ENCODE measurements at regions not wholly inside any gene's neighbourhood (a gene's known extent, or its start where the extent isn't known, plus 50 kb on each side); places are given as distances from the start of the nearest gene placed in this dataset.
"Not testable (repeated sequence)": the region's sequence is repeated elsewhere in the genome, so short reads cannot be mapped to it uniquely, and the experiment has no call there.

- DNase-seq = no peak
Measured at GRCh38 chr5:90128551-90128950, 281.0 kb downstream of the CETN3 start.

- DNase-seq = no peak
Measured at GRCh38 chr5:90119531-90119971, 290.0 kb downstream of the CETN3 start.

GRCh38 chr5:90117005-90117404, 292.6 kb downstream of the CETN3 start:
- no peak for DNase-seq

GRCh38 chr5:90113108-90113507, 296.4 kb downstream of the CETN3 start:
- no peak for DNase-seq

GRCh38 chr5:90112033-90112692, 297.4 kb downstream of the CETN3 start:
- no peak for DNase-seq

GRCh38 chr5:90111364-90112032, 298.1 kb downstream of the CETN3 start:
- no peak for DNase-seq

GRCh38 chr5:90109285-90109684, 300.3 kb downstream of the CETN3 start:
- DNase-seq = no peak

GRCh38 chr5:90099099-90099498, 310.5 kb downstream of the CETN3 start:
- DNase-seq = no peak

- DNase-seq = no peak
Measured at GRCh38 chr5:90097082-90097477, 312.5 kb downstream of the CETN3 start.

- no peak for DNase-seq
Measured at GRCh38 chr5:90096415-90097081, 313.0 kb downstream of the CETN3 start.

- no peak for DNase-seq
Measured at GRCh38 chr5:90095292-90096060, 314.1 kb downstream of the CETN3 start.

GRCh38 chr5:90093751-90094485, 315.6 kb downstream of the CETN3 start:
- DNase-seq = no peak

GRCh38 chr5:90092734-90093133, 316.8 kb downstream of the CETN3 start:
- DNase-seq = no peak

- no peak for DNase-seq
Measured at GRCh38 chr5:90084342-90084741, 325.2 kb downstream of the CETN3 start.

- DNase-seq = not testable (repeated sequence)
Measured at GRCh38 chr5:90073026-90073570, 336.5 kb downstream of the CETN3 start.

- DNase-seq = no peak
Measured at GRCh38 chr5:90071656-90072055, 337.9 kb downstream of the CETN3 start.

GRCh38 chr5:90071066-90071465, 338.5 kb downstream of the CETN3 start:
- DNase-seq = no peak

GRCh38 chr5:90066920-90067319, 342.6 kb downstream of the CETN3 start:
- DNase-seq = no peak

- no peak for DNase-seq
Measured at GRCh38 chr5:90056911-90057705, 352.4 kb downstream of the CETN3 start.

- DNase-seq = no peak
Measured at GRCh38 chr5:90055831-90056328, 353.7 kb downstream of the CETN3 start.

- DNase-seq = no peak
Measured at GRCh38 chr5:90054612-90055011, 354.9 kb downstream of the CETN3 start.
